Forelimb muscle (tissue), 1 donor: ENCODE measurements at regions not wholly inside any gene's neighbourhood (a gene's known extent, or its start where the extent isn't known, plus 50 kb on each side); places are given as distances from the start of the nearest gene placed in this dataset.

Experiments
- DNase-seq: peaks from one replicate; pipeline ENCODE4 v3.0.0-alpha.2; 2013; ENCODE audit warnings: low read depth

DNA sequence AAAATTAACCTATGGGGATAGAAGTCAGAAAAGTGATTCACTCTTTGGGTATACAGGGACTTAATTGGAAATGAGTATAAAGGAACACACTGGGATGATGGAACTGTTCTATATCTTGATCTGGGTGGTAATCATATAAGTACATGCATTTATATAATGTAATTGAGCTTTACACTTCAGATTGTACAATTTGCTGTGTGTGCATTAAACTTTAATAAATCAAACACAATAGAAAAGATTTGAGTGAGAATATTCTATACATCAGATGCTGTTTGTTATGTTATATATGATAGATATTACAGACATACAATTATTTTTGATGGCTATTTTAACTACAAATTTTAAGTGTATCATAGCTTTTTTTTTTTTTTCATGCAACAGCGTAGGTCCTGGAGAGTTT, 860.2 kb upstream of the ARPP21 start:
- DNase-seq = no peak

DNA sequence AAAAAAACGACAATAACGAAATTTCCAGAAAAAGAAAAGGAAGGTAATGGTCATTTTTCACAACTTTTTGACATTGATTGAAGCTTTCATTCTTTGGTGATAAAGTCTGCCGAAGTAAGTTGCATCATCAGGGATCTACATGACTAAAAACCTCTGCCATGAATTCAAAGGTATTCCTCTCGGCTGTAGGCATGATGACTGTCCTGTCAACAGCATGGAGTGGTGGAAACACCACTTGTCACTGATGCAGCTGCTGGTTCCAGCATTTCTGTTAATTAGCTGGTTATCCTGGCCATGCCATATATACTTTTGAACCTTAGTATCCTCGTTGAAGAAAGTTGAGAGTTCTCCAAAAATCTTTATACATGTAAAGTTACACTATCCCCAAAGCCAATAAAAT, 859.0 kb upstream of the ARPP21 start:
- no peak for DNase-seq

DNA sequence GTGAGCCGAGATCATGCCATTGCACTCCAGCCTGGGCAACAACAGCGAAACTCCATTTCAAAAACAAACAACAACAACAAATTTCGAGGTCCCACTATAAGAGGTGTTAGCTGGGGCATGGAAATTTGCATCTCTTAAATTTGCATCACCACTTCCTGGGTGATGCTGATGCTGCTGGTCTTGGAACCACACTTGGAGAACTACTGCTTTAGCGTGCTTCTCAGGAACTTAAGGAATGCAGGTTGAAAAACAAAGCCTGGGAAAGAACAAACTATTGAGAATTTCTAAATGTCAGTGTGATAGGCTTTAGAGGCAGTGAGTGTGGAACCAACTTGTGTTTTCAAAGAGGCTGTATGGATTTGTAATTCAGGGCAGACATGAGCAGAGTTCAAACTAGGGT, 858.4 kb upstream of the ARPP21 start:
- DNase-seq = no peak

DNA sequence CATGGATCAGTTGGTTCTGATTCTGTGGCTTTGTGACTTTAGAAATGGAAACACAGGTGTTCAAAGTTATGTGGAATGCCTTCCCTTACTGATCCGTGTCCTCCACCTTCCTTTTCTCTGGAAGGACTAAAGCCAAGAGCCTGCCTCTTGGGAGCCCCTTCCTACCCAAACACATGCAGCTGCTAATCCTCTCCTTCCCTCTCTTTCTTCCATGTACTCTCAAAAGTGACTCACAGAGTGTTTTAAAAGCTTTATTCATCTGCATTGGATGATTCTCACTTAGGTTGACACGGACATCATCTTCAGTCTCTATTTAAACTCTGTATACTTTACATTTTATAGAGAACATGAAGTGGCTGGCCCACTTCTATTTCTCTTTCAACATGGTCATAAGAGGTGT, 856.5 kb upstream of the ARPP21 start:
- DNase-seq = no peak

DNA sequence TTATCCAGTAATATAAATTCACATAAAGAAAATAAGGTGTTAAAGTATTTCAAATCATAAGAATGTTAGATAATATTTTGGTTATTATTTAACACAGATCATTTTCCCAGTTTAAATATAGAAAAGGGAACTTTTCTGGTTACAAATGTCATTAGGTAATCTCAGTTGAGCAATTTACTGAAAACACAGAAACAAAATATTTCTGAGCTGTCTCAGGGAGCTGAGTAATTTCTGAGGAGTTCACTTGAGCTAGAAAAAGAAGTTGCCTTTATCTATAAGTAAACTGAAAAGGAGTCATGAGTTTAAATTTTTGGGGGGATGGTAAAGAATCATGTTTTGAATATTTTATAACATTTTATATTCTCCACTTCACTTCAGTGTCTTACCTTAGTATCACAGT, 855.4 kb upstream of the ARPP21 start:
- DNase-seq = no peak

DNA sequence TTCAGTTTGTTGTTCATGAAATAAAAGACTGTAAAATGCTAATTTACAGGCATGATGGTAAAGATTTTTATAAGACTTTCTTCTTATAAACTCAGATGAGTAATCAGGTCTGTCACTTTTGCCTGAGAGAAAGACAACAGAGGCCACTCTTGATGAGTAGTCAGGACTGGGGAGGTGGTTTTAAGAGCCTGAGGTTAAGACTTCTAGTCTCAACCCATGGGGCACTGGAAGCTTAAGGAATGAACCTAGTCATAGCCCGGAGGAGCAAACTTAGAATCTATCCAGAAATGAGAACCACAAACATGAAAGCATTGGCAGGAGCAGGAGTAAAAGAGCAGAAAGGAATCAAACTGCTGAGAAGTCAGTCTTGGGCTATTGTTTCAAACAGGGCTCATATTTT, 846.3 kb upstream of the ARPP21 start:
- no peak for DNase-seq

DNA sequence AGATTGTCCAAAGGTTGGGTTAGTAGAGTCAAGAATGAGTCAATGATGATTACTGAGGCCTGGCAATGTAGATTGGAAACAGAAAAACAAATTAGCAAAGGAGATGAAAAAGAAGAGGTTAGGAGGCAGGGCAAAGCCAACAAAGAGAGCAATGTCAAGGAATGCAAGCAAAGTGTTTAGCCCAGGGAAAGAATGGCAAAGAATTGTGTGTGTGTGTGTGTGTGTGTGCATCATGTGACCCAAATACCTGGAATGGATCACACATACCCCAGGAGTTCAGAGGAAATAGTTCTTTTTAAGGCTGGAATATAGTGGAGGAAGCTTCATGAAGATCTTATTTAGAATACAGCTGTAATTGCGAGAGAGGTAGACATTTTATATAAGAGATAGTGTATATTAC, 831.7 kb upstream of the ARPP21 start:
- no peak for DNase-seq

DNA sequence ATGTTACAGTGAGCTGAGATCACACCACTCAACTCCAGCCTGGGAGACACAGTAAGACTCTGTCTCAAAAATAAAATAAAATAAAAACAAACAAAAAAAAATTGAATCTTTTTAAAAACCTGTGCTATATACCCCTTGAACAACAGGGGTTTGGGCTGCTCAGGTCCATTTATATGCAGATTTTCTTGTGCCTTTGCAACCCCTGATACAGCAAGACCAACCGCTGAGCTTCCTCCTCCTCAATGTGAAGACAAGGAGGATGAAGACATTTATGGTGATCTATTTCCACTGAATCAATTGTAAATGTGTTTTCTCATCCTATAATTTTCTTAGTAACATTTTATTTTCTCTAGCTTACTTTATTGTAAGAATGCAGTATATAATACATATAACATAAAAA, 831.0 kb upstream of the ARPP21 start:
- DNase-seq = no peak

DNA sequence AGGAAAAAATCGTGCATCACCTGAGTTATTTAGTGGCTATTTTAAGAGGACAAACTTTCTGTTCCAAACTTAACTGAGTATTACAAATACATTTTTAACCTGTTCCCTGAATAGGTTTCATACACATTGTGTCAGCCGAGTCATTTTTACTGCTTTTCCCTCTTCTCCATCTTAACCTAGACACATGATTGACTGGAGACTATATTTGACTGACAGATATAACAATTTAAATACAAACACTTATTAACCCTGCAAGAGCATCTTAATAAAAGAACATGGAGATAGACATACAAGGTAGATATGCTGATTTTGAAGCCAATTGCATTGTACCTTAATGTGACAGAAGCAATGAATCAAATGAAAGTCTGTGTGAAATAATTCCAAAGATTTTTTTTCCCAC, 810.5 kb upstream of the ARPP21 start:
- no peak for DNase-seq

DNA sequence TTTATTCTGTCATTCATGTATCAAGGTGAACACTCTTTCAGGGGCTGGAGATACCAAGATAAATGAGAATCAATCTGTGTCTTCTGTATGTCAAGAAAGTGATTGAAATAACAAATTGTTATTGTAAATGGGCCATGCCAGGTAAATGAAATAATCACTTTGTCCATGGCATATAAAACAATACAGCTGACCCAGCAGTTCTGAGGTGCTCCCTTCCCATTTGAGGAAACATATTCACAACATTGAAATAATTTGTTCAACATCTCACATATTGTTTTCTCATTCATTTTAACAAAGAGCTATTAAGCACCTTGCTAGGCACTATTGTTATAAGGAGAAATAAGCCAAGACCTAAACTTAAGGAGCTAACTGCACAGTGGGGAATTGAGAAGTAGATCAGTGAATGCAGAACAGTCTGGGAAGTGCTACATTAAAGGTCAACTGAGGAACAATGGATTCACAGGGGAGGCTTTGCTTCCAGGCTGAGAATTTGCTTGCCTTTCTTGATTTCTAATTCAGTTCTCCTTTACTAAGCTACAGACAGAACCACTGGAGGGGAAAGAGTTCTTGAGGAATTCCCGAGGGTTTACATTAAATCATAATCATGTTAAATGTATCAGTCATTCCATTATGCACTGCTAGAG, 806.3 kb upstream of the ARPP21 start:
- DNase-seq = no peak

DNA sequence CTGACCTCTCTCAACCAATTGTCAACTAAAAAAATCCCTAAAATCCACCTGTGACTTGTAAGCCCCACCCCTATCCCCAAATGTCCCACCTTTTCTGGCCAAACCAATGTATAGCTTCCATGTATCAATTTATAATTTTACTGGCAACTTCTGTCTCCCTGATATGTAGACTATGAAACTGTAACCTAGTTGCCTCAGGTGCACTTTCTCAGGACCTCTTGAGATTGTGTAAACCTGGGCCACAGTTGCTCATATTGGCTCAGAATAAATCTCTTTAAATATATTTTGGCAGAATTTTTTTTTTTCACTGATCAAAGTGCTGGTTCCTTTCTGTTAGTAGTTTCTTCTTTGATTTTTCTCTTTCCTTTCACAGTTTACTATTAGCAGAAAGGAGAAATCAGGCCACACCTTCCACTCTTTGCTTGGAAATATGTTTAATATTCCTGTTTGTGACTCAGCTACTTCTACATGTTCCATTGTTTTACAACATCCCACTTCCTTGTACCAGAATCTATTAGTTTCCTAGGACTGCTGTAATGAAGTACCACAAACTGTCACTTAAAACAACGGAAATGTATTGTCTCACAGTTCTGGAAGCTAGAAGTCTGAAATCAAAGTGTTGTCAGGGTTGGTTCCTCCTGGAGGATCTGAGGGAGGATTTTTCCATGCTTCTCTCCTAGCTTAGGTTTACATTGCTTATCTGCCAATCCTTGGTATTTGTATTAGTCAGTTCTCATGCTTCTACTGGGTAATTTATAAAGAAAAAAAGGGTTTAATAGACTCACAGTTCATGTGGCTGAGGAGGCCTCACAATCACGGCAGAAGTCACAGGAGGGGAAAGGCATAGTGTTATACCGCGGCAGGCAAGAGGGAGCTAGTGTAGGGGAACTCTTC, 801.2 kb upstream of the ARPP21 start:
- no peak for DNase-seq

DNA sequence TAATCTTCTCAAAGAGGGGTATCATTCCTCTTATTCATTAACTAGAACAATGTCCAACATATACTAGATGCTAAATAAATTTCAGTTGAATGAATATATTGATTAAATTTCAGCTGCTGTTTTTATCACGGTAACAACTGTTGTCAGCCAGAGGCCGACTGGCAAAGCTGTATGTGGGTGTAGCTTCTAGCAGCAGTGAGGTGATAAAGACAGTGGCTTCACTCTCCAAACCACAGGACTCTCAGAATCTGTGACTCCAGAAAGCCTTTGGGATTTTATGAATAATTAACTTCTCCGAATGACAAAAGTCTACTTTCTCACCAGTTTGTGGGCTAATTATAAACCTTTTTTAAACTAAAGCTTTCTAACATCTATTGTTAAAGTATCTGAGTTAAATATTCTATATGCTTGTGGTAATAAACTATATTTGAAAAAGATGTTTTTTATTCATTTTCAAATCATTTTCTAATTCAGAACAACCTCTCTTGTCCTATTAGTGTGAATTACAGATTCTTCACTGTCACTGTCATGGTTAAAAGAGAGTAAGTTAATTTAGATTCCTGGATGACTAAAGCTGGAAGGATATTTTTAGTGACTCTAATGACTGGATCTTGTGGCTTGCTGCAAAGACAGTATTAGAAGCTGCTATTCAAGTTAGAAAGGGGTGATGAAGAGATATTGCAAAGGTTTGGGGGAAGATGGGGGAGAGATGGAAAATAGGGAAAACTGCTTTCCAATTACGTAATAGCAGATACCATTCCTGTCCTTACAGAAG, 796.4 kb upstream of the ARPP21 start:
- no peak for DNase-seq

DNA sequence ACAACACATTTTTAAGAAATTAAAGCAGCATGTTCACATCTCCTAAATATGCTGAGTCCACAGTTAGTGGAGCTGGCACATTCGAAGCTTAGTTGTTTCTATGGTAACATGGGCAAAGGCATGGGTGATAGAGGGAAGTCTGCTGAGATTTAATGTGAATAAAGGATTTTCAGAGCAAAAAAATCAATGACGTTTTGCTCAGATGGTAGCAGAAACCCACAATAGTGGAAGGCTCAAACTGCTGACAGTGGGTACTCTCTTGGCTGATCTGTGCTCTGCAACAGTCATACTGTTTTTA, 795.1 kb upstream of the ARPP21 start:
- no peak for DNase-seq

DNA sequence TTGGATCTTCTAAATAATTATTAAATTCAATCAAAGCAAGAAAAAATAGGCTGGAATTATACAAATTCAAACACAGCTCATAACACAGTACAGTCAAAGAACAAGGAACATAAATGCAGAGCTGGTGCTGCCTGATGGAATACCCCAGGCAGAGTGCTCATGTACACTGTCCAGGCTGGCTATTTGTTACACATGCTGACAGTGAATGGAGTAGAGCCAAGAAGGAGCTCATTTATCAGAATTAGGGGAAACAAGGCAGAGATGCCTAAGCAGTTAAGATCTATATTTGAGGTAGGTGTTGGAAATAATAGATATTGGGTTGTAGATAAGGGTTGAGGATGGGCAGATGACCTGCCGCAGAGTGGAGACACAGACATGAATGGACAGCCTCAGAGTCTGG, 788.2 kb upstream of the ARPP21 start:
- no peak for DNase-seq

DNA sequence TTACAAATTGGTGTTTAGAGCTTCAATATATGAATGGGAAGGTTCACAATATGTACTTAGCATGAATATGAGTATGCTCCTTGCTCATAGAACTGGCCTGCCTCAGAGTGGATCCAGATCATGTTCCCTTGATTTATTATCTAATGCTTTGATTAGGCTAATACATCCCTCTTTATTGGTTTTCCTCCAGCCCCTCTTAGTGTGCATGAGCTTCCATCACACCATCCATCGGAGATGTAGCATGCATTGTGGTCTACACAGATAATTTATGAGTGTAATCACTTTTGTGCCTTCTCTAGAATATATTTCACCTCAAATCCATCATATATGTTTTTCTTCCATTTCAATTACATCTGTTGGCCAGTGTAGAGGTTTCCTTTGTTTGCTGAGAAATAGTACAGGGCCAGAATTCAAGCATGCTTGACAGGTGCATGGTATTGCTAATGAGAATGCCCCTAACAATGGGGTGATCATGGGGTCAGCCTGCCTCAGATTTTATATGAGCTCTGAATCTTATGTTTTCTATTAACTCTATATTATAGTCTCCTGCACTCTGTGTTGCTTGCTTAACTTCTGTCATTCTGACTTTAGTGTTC, 786.4 kb upstream of the ARPP21 start:
- DNase-seq = no peak

DNA sequence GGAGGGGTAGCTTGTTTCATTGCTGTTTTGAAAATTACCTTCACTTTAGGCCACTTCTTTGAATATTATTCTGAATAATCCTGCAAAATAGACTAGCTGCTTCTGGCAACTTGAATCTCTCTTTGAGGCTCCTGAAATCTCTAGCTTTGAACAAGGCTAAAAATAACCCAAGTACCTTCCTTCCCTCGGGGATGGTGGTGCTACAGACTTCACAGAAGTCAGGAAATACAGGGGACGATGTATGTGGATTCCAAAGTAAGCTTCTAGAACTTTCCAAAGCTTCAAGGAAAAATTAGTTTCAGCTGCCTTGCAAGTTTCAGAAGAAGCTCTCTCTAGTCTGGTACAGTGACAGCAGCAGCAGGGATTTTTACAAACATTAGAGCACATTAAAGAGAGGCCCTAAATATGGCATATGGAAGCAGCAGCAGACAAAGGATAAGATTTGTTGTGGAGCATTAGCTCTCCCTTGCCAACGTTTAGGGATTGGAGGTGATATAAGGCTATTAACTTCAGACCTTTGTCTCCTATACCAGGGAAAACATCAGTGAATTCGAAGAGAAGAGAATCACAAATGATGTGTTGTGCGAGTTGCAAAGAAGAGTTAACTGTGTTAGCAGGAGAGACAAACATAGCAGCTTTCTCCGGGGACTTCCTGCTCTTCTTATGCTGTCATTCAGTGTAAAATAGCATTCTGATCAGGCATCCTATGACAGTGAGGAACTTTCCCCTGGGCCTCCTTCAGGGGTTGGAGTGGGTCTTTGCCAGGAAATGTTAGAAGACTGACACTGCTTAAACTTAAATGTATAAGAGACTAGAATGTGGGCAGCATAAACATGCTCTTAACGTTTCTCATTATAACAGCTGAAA, 783.0 kb upstream of the ARPP21 start:
- DNase-seq = peak; percentile 14

DNA sequence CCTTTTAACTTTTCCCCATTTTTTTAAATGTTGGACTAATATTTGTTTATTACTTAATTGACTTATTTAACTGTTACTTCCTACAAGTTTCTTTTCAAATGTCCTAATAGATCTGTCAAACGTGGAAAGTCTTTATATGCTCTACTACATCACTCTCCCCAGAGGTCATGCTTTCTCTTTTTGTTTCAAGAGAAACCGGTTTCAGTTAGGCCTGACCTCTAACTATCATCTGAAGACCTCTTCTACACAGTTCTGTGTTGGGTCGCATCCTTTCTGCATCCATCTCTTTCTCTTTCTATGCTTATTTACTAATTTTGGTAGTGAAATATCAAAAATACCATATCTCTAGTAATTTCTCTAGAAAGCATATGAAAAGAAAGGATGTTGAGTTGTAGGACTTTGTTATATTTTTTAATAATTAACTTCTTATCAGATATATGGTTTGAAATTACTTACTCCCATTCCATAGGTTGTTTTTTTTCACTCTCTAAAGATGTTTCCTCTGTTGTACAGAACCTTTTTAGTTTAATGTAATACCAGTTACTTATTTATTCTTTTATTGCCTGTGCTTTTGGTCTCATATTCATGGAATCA, 781.2 kb upstream of the ARPP21 start:
- DNase-seq = no peak

DNA sequence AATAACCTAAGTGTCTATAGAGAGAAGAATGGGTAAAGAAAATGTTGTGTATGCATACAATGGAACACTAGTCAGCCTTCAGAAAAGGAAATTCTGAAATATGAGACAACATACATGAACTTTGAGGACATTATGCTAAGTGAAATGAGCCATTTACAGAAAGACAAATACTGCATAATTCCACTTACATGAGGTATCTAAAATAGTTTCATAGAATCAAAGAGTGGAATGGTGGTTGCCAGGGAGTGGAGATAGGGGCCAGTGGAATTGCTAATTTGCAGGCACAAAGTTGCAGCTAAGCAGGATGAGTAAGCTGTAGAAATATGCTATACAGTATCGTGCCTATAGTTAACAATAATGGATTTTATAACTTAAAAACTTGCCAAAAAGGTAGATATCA, 779.6 kb upstream of the ARPP21 start:
- DNase-seq = no peak

DNA sequence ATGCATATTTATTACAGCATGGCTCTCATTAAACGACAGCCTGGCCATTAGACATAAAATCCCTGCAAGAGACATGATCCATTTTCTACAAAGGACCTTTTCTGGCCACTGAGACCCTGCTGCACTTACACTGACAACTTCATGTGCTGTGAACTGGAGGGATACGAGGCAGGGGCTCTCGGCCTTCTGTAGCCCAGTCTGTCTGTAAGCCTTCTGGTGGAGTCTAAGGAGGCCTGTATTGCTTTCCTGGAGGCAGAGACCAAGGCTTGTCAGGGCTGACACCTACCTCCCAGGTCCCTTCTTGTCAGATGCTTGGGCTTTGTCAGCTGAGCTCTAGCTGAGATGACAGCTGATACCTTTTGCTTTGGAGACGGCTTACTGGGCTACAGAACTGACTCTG, 776.9 kb upstream of the ARPP21 start:
- no peak for DNase-seq

DNA sequence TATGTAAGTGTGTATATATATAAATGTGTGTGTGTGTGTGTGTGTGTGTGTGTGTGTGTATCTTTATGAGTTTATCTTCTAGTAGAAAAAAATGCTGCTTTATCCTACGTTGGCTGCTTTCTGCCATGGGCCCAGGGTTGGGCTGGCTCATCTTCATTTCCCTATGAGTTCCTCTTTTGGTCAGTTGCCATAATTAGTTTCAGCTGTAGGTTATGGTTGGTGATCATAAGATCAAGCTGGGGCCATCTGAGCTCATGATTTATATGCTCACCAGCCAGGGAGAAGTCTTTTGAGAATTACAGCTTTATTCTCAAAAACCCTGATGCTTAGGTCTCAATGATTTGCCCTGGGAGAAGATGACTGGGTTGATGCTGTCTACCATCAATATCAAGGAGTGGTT, 775.8 kb upstream of the ARPP21 start:
- no peak for DNase-seq

DNA sequence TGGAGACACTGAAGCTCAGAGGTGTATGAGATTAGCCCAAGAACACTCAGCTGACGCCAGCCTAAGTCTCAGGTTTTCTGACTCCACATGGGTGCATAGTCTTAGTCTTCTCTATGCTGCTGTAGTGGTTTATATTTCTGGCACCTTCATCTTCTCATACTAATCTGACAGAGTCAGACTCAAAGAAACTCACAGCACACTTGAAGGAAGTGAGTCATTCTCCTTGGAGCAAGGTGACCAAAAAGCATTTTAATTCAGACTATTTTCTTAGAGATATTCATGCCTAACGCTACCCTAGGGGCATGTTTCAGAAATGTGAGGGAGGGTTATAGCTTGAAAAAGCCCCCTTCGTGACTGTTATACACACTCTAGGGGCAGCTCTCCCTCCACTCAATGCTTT, 775.3 kb upstream of the ARPP21 start:
- no peak for DNase-seq
